GM12878 (cell line): ENCODE measurements at regions not wholly inside any gene's neighbourhood (a gene's known extent, or its start where the extent isn't known, plus 50 kb on each side); places are given as distances from the start of the nearest gene placed in this dataset.
"Not testable (repeated sequence)": the region's sequence is repeated elsewhere in the genome, so short reads cannot be mapped to it uniquely, and the experiment has no call there.

Source experiments
- ATAC-seq: fragments of 200-7000 bp; cut with Tn5 transposase; 3 replicates; pipeline ENCODE4 v1.9.1; 2020; ENCODE audit warnings: mild to moderate bottlenecking, moderate library complexity
- BruUV-seq: library from RNA; stranded (reverse); fragments of 400-500 nt; replicated peaks from 2 replicates; lab custom pipeline; 2021; lab: Mats Ljungman, UMichigan
- CTCF ChIA-PET: fragments of 300-600 bp; sonication (Branson Sonifier 250); formaldehyde crosslinking; extraction: SDS; loops from one replicate; lab custom pipeline; 2021; ENCODE audit warnings: inconsistent platforms; lab: Yijun Ruan, JAX
- POLR2A ChIA-PET: fragments of 350-600 bp; formaldehyde crosslinking; extraction: SDS; loops from one replicate; lab custom pipeline; 2021; ENCODE audit warnings: inconsistent platforms; lab: Charles Lee
- RAD21 ChIA-PET: fragments of 300-600 bp; sonication (Branson Sonifier 250); formaldehyde crosslinking; loops from one replicate; lab custom pipeline; 2023; ENCODE audit warnings: antibody characterized with exemption; ENCODE audit not compliant: unreplicated experiment; lab: Charles Lee
- SMC1A ChIA-PET: fragments of 300-600 bp; sonication (Branson Sonifier 250); formaldehyde crosslinking; loops from one replicate; lab custom pipeline; 2023; ENCODE audit not compliant: unreplicated experiment, uncharacterized antibody; lab: Charles Lee
- DNase-seq: peaks from one replicate; pipeline ENCODE4 v3.0.0-alpha.2; 2011; ENCODE audit warnings: low read depth, low spot score
- FAIRE-seq: peaks from 3 replicates; lab custom pipeline; 2011; peaks lifted over from hg19 to GRCh38; lab: Jason Lieb, UNC
- H2AFZ ChIP-seq: 2 replicates; pipeline ENCODE4 v1.6.0; 2011; ENCODE audit warnings: low read depth, low read length, control low read depth; ENCODE audit not compliant: control insufficient read depth
- H3K27ac ChIP-seq: 2 replicates; pipeline ENCODE4 v1.5.1; 2011; ENCODE audit warnings: control low read depth; ENCODE audit not compliant: control insufficient read depth, insufficient read depth
- H3K27me3 ChIP-seq, 2 experiments: replicated peaks in 1 of 2; 2 replicates each; pipeline versions ENCODE4 v1.6.0 to v1.6.1; 2011; ENCODE audit warnings: low read length in 1 of 2; ENCODE audit not compliant: control insufficient read depth in 2 of 2, insufficient read depth in 2 of 2
- H3K36me3 ChIP-seq, 2 experiments: 2 replicates each; pipeline ENCODE4 v1.5.1; 2011; ENCODE audit warnings: low read length in 1 of 2; ENCODE audit not compliant: control insufficient read depth in 2 of 2, insufficient read depth in 2 of 2
- H3K4me1 ChIP-seq: 2 replicates; pipeline ENCODE4 v1.6.1; 2011; ENCODE audit warnings: mild to moderate bottlenecking, low read length, moderate library complexity, mixed read lengths; ENCODE audit not compliant: control insufficient read depth, insufficient read depth
- H3K4me2 ChIP-seq: 2 replicates; pipeline ENCODE4 v1.6.0; 2011; ENCODE audit warnings: control low read depth; ENCODE audit not compliant: control insufficient read depth, insufficient read depth
- H3K4me3 ChIP-seq: fragments of 200-600 bp; sonication (generic); 2 replicates; pipeline ENCODE4 v1.5.1; 2016
- H3K79me2 ChIP-seq: 2 replicates; pipeline ENCODE4 v1.6.0; 2011; ENCODE audit warnings: low read length; ENCODE audit not compliant: control insufficient read depth, insufficient read depth
- H3K9ac ChIP-seq: 2 replicates; pipeline ENCODE4 v1.8.0; 2011; ENCODE audit warnings: low read length, control low read depth, mixed read lengths; ENCODE audit not compliant: control insufficient read depth, insufficient read depth
- H3K9me3 ChIP-seq: replicated peaks from 3 replicates; pipeline ENCODE4 v1.5.1; 2011; ENCODE audit warnings: mild to moderate bottlenecking, low read length; ENCODE audit not compliant: control insufficient read depth, insufficient read depth
- H4K20me1 ChIP-seq: 2 replicates; pipeline ENCODE4 v1.6.0; 2011; ENCODE audit not compliant: control insufficient read depth, insufficient read depth
- ATF7 ChIP-seq: fragments of 450-650 bp; IDR thresholded peaks from 2 replicates; pipeline ENCODE4 v1.6.1; 2016; ENCODE audit warnings: low read depth, mild to moderate bottlenecking
- BACH1 ChIP-seq: fragments of 450-650 bp; IDR thresholded peaks from 2 replicates; pipeline ENCODE4 v1.6.1; 2017; ENCODE audit warnings: mild to moderate bottlenecking, borderline replicate concordance
- DPF2 ChIP-seq: fragments of 450-650 bp; IDR thresholded peaks from 2 replicates; pipeline ENCODE4 v1.6.1; 2017; ENCODE audit warnings: mild to moderate bottlenecking
- GATAD2B ChIP-seq: fragments of 450-650 bp; conservative IDR thresholded peaks from 2 replicates; pipeline ENCODE4 v1.6.1; 2017; ENCODE audit warnings: low read depth, mild to moderate bottlenecking, moderate library complexity
- IKZF1 ChIP-seq: fragments of 450-650 bp; conservative IDR thresholded peaks from 2 replicates; pipeline ENCODE4 v1.6.1; 2017; ENCODE audit warnings: antibody characterized with exemption, mild to moderate bottlenecking
- IKZF2 ChIP-seq, 2 experiments: fragments of 450-650 bp; IDR thresholded peaks; 2 replicates each; pipeline ENCODE4 v1.6.1; 2017; ENCODE audit warnings: mild to moderate bottlenecking in 2 of 2, moderate library complexity in 2 of 2
- MLLT1 ChIP-seq: fragments of 450-650 bp; IDR thresholded peaks from 2 replicates; pipeline ENCODE4 v1.6.1; 2016; ENCODE audit warnings: mild to moderate bottlenecking
- NFIC ChIP-seq: IDR thresholded peaks from 2 replicates; pipeline ENCODE4 v1.6.1; 2012; ENCODE audit warnings: low read depth, mild to moderate bottlenecking, inconsistent platforms, low read length, moderate library complexity
- PAX8 ChIP-seq: fragments of 450-650 bp; IDR thresholded peaks from 2 replicates; pipeline ENCODE4 v1.6.1; 2017; ENCODE audit warnings: mild to moderate bottlenecking, moderate library complexity
- RUNX3 ChIP-seq: IDR thresholded peaks from 2 replicates; pipeline ENCODE4 v1.6.1; 2012; ENCODE audit warnings: low read length, inconsistent platforms
- SKIL ChIP-seq: fragments of 450-650 bp; IDR thresholded peaks from 2 replicates; pipeline ENCODE4 v1.6.1; 2017; ENCODE audit warnings: mild to moderate bottlenecking, low read depth, inconsistent platforms; ENCODE audit not compliant: poor library complexity, severe bottlenecking
- WGBS: methylation state at CpG from one replicate; pipeline ENCODE4 v1.1.6; 2016; ENCODE audit warnings: low lambda C conversion rate; ENCODE audit not compliant: insufficient replicate concordance, insufficient coverage; ENCODE audit errors: missing lambda C conversion rate; 5-methylcytosine and 5-hydroxymethylcytosine counted together
- in situ Hi-C: fragments of 300-500 bp; cut with MboI; formaldehyde crosslinking; loops from 9 replicates; pipeline ENCODE4 v1.14.3; 2018; ENCODE audit warnings: mixed read lengths
- intact Hi-C: fragments of 100-400 bp; cut with micrococcal nuclease; formaldehyde crosslinking; loops from one replicate; pipeline ENCODE4 v1.14.2; 2022; ENCODE audit not compliant: unreplicated experiment
- TF ChIP-seq, protein P1 (sequence below): fragments of 450-650 bp; IDR thresholded peaks from 2 replicates; pipeline ENCODE4 v1.6.1; 2017; ENCODE audit warnings: low read depth, mild to moderate bottlenecking, moderate library complexity
- TF ChIP-seq, protein P2 (sequence below): fragments of 450-650 bp; IDR thresholded peaks from 2 replicates; pipeline ENCODE4 v1.6.1; 2017; ENCODE audit warnings: mild to moderate bottlenecking, moderate library complexity

DNA sequence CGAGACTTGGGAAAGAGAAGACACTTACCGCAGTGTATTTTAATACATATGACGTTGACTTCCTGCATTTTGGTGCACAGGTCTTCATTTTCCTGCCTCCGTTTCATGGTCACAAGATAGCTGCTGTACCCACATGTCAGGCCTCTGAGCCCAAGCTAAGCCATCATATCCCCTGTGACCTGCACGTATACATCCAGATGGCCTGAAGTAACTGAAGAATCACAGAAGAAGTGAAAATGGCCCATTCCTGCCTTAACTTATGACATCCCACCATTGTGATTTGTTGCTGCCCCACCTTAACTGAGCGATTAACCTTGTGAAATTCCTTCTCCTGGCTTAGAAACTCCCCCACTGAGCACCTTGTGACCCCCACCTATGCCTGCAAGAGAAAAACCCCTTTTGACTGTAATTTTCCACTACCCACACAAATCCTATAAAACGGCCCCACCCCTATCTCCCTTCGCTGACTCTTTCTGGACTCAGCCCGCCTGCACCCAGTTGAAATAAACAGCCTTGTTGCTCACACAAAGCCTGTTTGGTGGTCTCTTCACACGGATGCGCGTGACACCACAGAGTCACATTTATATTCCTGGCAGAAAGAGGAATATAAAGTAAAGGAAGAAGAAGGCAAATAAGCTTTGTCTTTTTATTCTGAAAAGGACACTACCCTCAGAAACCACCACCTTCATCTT, 78.4 kb upstream of the AMN1 start:
- Histone ChIP-seq H3K9ac (peak overlapping the region; percentile 57), H3K4me2 (peak overlapping the region; percentile 77), H3K4me3 (peak overlapping the region; percentile 45; the same call in 1 of the 2 replicates), H3K27ac (peak overlapping the region; percentile 68), H2AFZ (peak overlapping the region; percentile 56), H3K4me1 (peaks cover 37% of the 10 kb centered on the region)
- H3K79me2 ChIP-seq, FAIRE-seq, H3K27me3 ChIP-seq, DNase-seq, H4K20me1 ChIP-seq, H3K36me3 ChIP-seq, in situ Hi-C loops, BruUV-seq, H3K9me3 ChIP-seq: not testable (repeated sequence)
- POLR2A ChIA-PET, result interaction anchor here (0.6 to 6.9 kb wide), 6 partner anchors 10 to 121 kb away, joined by 3 to 66 read pairs (median 4); no protein-coding TSS in a partner anchor
- RAD21 ChIA-PET, result interaction anchor here (1.1 to 6.9 kb wide), 10 partner anchors 10 to 90 kb away, joined by 3 to 112 read pairs (median 6); partner anchors contain the start of gene AMN1
- SMC1A ChIA-PET, result interaction anchor here (0.7 to 7.2 kb wide), 11 partner anchors 22 to 124 kb away, joined by 3 to 83 read pairs (median 4); partner anchors contain the start of gene AMN1
- CTCF ChIA-PET, result interaction anchor here (0.9 to 2.8 kb wide), 3 partner anchors 60 to 253 kb away, joined by 3 to 9 read pairs (median 3); no protein-coding TSS in a partner anchor
- WGBS, result under 1% methylated on average over 12 of the region's 12 CpGs
- ATAC-seq, result peak; percentile 12
- intact Hi-C loops, result loop anchor here (1.0 to 10.0 kb wide), 3 partner anchors 58 to 402 kb away; partner anchors contain the start of gene AMN1
- TF ChIP-seq NFIC (0 out of 2 replicates have a peak, but pooled peaks have one; percentile 29), IKZF2 (IDR thresholded peaks at IDR 0.05) (peak; percentile 76 to 80), SKIL (peak; percentile 26), BACH1 (peak; percentile 21; the same call in 1 of the 2 replicates), IKZF1 (peak; percentile 75), MLLT1 (peak; percentile 91; the same call in 1 of the 2 replicates), RUNX3 (peak; percentile 43; the same call in 1 of the 2 replicates), DPF2 (peak; percentile 67), PAX8 (0 out of 2 replicates have a peak, but pooled peaks have one; percentile 22), GATAD2B (0 out of 2 replicates have a peak, but pooled peaks have one; percentile 34), ATF7 (peak; percentile 90)
- TF ChIP-seq, protein P1, sequence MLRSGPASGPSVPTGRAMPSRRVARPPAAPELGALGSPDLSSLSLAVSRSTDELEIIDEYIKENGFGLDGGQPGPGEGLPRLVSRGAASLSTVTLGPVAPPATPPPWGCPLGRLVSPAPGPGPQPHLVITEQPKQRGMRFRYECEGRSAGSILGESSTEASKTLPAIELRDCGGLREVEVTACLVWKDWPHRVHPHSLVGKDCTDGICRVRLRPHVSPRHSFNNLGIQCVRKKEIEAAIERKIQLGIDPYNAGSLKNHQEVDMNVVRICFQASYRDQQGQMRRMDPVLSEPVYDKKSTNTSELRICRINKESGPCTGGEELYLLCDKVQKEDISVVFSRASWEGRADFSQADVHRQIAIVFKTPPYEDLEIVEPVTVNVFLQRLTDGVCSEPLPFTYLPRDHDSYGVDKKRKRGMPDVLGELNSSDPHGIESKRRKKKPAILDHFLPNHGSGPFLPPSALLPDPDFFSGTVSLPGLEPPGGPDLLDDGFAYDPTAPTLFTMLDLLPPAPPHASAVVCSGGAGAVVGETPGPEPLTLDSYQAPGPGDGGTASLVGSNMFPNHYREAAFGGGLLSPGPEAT, result peak; percentile 90
- TF ChIP-seq, protein P2, sequence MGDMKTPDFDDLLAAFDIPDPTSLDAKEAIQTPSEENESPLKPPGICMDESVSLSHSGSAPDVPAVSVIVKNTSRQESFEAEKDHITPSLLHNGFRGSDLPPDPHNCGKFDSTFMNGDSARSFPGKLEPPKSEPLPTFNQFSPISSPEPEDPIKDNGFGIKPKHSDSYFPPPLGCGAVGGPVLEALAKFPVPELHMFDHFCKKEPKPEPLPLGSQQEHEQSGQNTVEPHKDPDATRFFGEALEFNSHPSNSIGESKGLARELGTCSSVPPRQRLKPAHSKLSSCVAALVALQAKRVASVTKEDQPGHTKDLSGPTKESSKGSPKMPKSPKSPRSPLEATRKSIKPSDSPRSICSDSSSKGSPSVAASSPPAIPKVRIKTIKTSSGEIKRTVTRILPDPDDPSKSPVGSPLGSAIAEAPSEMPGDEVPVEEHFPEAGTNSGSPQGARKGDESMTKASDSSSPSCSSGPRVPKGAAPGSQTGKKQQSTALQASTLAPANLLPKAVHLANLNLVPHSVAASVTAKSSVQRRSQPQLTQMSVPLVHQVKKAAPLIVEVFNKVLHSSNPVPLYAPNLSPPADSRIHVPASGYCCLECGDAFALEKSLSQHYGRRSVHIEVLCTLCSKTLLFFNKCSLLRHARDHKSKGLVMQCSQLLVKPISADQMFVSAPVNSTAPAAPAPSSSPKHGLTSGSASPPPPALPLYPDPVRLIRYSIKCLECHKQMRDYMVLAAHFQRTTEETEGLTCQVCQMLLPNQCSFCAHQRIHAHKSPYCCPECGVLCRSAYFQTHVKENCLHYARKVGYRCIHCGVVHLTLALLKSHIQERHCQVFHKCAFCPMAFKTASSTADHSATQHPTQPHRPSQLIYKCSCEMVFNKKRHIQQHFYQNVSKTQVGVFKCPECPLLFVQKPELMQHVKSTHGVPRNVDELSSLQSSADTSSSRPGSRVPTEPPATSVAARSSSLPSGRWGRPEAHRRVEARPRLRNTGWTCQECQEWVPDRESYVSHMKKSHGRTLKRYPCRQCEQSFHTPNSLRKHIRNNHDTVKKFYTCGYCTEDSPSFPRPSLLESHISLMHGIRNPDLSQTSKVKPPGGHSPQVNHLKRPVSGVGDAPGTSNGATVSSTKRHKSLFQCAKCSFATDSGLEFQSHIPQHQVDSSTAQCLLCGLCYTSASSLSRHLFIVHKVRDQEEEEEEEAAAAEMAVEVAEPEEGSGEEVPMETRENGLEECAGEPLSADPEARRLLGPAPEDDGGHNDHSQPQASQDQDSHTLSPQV, result peak; percentile 96
